LoVo (cell line): ENCODE measurements at regions not wholly inside any gene's neighbourhood (a gene's known extent, or its start where the extent isn't known, plus 50 kb on each side); places are given as distances from the start of the nearest gene placed in this dataset.
A peak's percentile ranks its signal among the peaks of the same experiment; 100 is the strongest.

Experiments
- DNase-seq: peaks from one replicate; pipeline ENCODE4 v3.0.0-alpha.2; 2016; ENCODE audit warnings: low spot score

GRCh38 chr1:209328196-209328595 lies 255.3 kb upstream of the CAMK1G start:
- DNase-seq: no peak

DNA sequence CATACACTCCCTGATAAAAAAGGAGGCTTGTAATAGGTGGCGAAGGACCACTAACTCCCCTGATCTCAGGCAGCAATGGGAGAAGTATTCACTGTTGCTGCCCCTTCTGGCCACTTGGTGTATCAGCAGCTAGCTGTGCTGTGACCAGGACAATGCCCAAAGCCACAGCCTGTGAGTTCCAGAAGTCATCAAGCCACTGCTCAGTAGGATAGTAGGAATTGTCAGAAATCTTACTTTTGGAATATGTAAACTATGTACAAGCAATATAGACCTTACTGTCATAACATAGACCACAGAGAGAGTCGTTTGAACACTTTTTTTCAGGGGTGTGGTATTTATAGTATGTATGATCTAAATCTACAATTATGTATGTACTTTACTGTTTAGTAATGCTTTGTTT lies 248.3 kb upstream of the CAMK1G start:
- DNase-seq: peak; percentile 1

GRCh38 chr1:209341146-209341545 lies 242.4 kb upstream of the CAMK1G start:
- DNase-seq: no peak

DNA sequence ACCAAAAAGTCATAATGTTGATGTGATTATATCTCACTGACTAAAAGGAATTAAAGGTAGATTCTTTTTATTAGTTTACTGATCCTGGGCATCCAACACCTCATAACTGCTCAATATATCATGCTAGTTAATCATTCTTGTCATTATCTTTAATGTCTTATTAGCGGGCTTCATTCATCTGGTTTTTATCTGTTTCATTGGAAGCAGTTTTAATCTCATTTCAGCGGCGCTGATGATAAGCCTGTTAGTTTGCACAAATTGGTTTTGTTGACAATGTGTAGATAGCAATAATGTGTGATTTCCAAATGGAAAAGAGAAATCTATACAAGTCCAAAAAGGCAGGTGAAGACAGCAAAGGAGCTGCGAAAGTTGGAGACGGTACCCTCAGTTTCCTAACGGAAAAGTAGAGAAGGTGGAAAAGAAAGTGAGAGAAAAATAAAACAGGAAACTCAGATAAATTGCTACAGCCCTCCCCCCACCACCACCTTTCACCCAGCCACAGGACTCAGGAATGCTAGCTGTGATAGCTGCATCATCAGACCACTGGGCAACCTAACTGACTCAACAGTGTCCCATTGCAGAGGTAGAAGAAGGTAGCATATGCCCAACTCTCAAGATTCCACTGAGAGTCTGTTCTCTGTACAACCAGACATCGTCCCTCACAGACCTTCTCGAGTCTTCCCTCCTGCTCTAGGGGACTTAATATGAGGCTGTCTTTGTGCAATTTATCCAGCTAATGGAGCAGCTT lies 241.7 kb upstream of the CAMK1G start:
- no peak for DNase-seq

DNA sequence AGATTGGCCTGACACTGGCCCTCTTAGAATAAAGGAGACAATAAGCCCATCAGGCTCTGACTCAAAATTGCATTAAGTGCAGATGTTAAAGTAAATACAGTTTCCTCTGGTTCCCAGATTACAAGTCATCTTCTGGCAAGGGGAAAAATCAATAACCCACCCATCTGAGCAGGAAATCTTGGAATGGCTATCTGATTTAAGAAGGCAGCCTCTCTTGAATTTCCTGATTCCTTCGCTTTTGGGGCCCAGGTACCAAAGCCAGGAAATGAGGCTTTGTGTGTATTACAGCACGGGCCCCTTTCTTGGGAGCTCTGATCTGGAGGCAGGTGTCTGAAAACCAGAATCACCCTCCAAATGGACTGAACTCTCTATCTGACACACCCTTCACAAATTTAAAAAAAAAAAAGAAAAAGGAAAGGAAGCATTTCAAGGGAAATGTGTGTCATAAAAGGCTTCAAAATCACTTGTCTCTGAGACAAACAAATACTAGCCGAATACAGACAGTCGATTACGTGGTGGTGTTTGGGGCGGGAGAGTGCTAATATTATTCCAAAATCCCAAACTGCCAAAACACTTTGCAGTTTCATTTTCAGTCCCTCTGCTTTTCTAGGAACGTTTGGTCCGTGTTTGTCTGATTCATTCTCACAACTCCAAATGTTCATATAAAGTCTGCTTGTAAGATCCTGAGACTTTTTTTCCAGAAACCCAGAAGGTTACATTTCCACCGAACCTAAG lies 240.9 kb upstream of the CAMK1G start:
- no peak for DNase-seq

DNA sequence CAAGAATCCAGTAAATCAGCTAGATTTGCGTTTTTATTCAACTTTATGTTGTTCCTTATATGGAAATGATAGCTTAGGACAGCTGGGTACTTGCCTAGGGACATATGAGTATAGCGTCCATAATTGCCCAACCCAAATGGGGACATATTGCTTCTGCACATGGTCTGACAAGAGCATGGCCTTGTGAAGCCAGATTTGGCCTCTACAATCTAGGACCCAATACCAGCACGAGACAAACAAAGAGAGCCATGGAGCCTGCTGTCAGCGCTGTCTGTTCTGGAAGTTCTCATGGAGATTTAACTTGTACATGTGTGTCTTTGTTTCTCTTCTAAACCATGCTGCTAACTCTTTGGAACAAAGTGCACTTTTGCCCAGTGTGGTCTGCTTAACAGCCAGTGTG lies 240.0 kb upstream of the CAMK1G start:
- no peak for DNase-seq

- DNase-seq: no peak
Measured at GRCh38 chr1:209344156-209344555, 239.4 kb upstream of the CAMK1G start.

DNA sequence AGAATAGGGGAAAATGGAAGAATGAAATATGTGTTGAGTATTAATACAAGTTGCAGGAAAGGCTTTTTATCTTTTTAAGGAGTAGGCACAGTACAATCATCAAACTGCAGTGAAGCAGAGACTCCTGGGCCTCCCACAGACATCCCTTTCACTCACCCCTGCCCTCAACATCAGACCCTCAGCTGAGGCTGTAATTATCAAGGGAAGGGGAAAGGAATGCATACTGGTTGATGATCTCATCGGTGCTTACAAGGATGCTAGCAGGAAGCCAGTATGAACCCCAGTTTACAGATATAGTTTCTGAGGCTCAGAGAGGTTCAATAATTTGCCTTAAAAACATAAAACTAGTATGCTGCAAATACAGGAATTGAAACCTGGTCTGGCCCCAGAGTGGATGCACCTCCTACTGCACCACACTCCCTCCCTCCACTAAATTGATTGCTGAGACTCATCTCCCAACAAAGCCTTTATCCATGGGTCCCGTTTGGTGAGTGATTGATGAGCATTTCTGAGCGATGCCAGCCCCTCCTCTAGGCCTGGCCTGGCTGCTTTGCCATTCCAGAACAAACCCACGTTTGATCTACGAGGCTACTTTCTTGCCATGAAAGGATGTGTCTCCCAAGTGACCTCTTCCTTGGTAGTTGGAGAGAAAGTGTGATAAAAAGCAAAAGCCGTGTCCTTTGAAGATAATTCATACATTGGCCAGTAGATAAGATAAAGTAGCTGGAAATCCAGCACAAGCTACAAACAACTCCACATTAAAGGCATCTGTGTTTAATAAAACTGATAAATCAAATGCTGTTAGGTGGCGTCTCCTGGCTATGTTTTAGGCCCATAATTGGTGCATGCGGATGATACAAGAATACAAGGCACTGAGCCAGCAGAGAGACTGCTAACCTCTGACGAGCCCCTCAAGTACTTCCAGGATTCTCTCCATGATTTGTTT lies 233.9 kb upstream of the CAMK1G start:
- no peak for DNase-seq

GRCh38 chr1:209353053-209353452 lies 230.5 kb upstream of the CAMK1G start:
- DNase-seq: no peak

DNA sequence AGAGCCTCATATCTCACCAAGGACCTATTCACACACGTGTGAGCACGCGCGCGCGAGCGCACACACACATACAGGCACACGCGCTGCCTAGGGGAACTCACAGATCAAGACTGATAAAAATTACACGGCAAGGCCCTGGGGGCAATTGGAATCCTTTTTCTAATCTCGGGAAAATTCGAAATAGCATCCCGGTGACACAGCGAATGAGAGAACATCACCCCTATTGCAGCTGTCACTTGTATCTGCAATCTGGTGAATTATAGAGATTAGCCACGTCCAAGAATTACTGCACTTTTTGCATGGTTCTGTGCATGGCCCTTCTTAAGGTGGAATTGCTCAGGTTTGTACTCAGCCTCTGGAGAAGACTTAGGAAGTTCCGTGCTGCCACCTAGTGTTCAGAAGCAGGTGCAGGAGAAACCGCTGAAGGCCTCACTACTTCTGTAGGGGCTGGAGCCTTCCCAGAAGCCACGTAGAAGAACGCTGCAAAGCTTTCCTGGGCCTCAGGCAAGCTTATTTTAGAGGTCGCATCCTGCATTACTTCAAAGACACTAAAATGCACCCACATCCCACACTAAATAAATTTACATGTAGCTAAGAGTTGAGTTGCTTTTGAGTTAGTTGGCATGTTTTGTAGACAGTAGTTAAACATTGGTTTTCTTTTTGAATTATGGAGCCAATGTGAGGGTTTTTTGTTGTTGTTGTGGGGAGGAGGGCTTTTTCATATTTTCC lies 229.2 kb upstream of the CAMK1G start:
- peak; percentile 70 for DNase-seq

DNA sequence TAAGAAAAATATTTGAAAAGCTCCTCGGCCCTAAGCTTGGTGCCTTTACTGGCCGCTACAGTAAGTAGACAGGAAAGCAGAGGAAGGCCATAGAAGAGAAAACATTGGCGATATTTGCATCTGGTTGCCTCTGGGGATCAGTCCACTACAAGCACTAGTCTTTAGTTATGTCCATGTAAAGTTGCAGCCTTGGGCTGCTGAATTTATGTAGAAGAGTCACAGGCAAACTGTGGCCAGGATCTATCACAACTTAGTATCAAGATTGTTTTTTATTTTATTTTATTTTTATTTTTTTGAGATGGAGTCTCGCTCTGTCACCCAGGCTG lies 228.7 kb upstream of the CAMK1G start:
- DNase-seq: no peak

DNA sequence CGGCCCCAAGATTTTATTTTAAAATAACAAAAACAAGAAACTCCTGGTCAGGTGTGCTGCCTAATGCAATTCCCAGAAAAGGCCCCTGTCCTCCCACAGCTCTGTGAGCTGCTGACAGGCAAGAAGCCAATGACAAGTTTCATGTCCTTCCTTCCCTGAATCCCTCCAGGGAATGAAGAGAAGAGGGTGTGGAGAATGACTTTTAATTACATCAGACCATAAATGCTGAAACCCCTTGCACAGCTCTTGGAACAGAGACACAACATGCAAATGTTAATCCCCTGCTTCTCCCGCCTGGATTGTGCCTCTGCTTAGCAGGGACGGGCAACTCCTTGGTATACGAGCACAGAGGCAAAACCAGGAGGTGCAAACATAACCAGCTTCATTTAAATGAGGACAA lies 228.1 kb upstream of the CAMK1G start:
- no peak for DNase-seq

DNA sequence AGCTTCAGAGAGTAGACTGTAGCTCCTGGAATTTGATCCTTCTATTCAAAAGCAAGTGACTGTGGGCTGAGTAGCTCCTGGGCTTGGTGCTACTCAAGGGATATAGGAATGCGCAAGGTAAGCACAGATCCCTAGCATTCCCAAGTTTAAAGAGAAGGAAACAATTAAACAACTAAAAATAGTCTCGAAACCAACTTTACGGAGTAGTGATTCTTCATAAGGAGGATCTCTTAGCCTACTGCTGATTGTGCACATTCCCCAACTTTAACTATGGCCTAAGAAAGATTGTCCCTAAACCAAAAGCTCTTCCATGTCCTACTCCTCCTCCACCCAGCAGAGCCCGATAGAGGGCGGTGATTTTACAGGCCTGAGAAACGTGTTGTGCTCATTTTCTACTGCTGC lies 226.5 kb upstream of the CAMK1G start:
- DNase-seq: no peak

GRCh38 chr1:209363112-209363511 lies 220.4 kb upstream of the CAMK1G start:
- no peak for DNase-seq

GRCh38 chr1:209364716-209365115 lies 218.8 kb upstream of the CAMK1G start:
- DNase-seq: peak; percentile 9

DNA sequence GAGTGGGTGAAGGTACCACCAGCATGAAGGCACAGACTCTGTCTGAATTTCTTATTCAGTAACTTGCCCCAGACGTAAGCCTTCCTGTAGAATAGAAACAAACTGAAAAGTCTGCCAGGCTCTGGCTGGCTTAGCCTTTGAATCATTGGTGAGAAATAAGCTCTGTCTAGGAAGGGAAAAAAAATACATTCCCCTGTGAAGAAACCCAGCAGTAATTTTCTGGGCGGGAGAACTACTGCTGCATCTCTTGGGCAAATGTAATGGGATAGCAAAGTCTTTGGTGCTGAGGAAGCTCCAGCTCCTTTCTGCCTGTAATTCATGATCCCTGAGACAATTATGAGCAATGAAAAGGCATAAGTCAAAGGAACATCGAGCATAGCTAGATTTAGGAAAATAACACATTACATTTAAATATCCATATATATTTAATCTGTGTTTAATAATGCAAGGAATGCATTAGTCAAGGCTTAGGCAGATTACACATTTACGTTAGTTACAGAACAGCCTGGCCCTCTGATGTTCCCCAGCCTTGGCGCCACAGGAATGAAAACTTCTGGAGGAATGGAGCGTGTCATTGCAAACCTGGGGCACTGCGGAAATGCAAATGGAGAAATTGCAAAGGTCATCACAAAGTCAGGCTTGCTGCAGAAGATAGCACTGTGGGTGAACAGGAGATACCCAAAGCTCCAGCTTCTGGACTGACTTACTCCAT lies 216.3 kb upstream of the CAMK1G start:
- DNase-seq: no peak

GRCh38 chr1:209368864-209369598 lies 214.5 kb upstream of the CAMK1G start:
- no peak for DNase-seq

- DNase-seq: no peak
Measured at GRCh38 chr1:209370241-209370995, 213.1 kb upstream of the CAMK1G start.

DNA sequence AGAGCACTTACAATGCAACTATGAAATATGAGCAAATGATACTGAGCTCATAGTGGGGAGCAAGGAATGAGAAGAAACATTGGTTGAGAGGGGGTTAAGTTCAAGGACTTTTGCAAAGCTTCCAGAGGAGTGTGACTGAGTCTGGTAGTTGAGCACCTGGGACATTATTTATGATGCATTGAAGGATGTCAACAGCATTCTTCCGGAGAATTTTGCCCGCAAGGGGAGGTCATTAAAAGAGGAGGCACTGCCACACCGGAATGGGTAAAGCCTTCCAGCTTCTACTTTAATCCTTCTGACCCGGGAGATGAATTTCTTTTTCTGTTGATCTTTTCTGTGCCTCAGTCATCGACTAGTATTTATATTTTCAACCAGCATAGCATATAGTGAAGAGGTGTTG lies 208.4 kb upstream of the CAMK1G start:
- no peak for DNase-seq
